ENCODE measurements at regions not wholly inside any gene's neighbourhood (a gene's known extent, or its start where the extent isn't known, plus 50 kb on each side); places are given as distances from the start of the nearest gene placed in this dataset.
"Not testable (repeated sequence)": the region's sequence is repeated elsewhere in the genome, so short reads cannot be mapped to it uniquely, and the experiment has no call there.

DNA sequence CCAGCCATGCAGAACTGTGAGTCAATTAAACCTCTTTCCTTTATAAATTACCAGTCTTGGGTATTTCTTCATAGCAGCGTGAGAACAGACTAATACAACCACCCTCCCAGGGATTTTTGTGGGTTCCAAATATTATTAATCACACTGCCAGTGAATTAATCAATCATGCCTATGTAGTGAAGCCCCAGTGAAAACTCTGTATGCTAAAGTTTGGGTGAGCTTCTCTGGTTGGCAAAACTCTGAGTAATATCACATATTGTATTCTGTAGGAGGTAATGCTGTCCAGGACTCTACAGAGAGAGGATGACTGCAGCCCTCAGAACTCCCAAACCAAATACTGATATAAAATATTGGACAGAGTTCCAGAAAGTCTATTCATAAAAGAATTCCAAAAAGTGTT lies 216.9 kb downstream of the RPAP3 start:
- no peak for DNase-seq (ENCODE audit: low read depth, low spot score)

DNA sequence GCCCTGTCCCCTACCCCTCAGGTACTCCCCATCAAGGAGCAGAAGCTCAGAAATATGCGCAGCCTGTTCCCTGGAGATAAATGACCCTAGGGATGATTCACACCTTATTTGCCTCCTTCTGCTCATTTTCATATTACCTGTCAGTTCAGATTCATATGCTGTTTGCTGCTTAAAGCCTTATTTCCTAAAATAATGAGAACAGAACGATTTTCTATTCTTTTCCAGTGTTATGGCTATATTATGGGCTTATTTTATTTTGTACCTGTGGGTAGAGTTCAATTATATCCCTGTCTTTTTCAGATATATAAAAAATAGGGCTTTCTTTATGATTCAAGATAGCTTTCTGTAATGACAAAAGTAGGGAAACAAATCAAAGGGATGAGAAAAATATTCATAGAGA lies 224.8 kb downstream of the RPAP3 start:
- no peak for DNase-seq (ENCODE audit: low read depth, low spot score)

- no peak for DNase-seq (ENCODE audit: low read depth, low spot score)
These were observed 227.4 kb downstream of the RPAP3 start for GRCh38 chr12:47478426-47478825.

DNA sequence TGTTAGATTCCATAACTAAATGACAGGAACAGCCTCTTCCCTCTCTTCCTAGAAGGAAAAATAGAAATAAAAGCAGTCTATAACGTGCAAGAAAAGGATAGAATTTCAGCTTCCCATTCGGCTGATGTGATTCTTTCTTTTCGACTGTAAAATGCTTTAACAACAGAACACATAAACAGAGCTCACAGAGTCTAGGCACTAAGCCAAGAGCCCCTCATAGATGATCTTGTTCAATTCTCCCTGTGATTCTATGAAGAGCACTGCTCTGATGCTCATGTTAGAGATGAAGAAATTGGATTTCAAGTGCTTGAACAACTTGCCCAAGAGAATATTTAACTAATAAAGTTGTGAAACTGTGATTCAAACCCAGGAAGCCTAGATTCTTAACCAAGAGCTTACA lies 232.7 kb downstream of the RPAP3 start:
- DNase-seq (ENCODE audit: low read depth, low spot score), result no peak

DNA sequence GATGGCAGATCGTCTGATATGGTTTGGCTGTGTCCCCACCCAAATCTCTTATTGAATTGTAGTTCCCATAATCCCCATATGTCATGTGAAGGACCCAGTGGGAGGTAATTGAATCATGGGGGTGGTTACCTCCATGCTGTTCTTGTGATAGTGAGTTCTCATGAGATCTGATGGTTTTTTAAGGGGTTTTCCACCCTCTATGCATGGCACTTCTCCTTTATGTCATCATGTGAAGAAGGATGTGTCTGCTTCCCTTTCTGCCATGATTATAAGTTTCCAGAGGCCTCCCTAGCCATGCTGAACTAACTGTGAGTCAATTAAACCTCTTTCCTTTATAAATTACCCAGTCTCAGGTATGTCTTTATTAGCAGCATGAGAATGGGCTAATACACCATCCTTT lies 235.5 kb downstream of the RPAP3 start:
- DNase-seq (ENCODE audit: low read depth, low spot score), result not testable (repeated sequence)

GRCh38 chr12:47463918-47464317 lies 241.9 kb downstream of the RPAP3 start:
- DNase-seq (ENCODE audit: low read depth, low spot score), result not testable (repeated sequence)

DNA sequence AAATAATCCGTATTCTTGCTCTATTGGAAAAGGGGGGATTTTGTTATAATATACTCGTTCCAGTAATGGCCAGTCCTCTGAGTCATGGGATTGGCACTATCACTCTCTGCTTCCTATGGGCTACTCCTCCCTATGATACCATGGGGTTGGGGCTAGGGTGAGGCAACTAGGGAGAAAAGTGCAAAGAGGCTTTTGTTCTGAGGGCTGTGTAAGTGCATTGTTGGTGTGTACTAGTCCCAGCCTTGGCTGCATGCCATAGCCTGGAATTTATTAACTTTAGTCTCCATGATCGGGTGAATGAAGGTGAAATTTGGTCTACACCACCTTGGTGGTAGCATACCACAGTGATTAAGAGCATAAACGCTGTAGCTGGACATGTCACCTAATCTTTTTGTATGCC lies 247.6 kb downstream of the RPAP3 start:
- DNase-seq (ENCODE audit: low read depth, low spot score), result no peak

DNA sequence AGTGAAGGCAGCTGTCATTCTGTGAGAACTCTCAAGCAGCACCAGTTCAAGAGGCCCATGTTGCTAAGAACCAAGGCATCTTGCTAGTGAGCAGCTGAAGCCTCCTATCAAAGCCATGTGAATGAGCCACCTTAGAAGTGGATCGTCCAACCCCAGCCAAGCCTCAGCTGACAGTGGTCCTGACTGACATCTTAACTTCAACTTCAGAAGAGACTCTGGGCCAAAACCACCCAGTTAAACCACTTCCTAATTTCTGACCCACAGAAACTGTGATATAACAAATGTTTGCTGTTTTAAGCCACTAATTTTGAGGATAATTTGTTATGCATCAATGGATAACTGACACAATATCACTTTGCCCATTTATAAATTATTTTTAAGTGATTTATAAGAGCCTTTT lies 256.0 kb downstream of the RPAP3 start:
- no peak for DNase-seq (ENCODE audit: low read depth, low spot score)

DNA sequence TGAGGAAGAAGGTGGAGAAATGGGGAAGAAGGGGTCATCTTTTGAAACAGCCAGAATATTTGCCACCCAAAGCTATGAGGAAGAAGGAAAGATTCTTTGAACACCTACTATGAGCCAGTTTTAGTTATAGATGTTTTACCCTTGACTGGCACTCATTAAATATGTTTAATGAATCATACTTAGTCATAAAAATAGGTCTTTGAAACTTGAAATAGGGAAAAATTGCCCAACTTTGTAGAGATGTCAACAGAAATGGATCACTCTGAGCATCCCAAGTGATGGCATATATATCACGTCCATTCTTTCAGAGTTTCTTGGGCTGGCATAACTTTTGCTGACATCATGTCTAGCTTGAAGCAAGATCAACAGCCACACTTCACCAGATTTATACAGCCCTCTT lies 263.5 kb downstream of the RPAP3 start:
- DNase-seq (ENCODE audit: low read depth, low spot score), result no peak

DNA sequence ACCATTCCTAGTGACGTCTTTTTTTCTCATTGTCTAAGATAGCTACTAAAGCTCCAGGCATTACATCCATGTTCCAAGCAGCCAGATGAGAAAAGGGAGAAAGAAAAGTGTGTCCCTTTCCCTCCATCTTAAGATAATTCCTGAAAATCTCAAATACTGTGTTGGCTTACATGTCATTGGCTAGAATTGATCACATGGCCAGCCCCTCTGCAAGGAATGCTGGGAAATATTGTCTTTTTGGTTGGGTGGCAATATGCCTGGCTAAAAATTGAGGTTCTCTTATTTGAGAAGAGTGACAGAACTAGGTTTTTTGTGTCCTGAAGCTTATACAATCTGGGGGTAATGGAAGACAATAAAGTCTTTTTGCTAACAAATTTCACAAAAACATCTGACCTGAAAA lies 264.3 kb downstream of the RPAP3 start:
- DNase-seq (ENCODE audit: low read depth, low spot score), result no peak

DNA sequence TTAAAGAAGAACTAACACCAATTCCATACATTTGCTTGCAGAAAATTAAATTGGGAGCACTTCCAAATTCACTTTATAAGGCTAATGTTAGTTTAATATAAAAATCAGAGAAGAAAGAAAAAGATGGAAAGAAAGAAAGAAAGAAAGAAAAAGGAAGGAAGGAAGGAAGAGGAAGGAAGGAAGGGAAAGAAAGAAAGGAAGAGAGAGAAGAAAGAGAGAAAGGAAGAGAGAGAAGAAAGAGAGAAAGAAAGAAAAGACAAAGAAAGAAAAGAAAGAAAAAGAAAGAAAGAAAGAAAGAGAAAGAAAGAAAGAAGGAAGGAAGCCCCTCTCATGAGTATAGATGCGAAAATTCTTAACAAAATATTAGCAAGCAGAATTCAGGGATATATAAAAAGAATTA lies 267.7 kb downstream of the RPAP3 start:
- no peak for DNase-seq (ENCODE audit: low read depth, low spot score)

DNA sequence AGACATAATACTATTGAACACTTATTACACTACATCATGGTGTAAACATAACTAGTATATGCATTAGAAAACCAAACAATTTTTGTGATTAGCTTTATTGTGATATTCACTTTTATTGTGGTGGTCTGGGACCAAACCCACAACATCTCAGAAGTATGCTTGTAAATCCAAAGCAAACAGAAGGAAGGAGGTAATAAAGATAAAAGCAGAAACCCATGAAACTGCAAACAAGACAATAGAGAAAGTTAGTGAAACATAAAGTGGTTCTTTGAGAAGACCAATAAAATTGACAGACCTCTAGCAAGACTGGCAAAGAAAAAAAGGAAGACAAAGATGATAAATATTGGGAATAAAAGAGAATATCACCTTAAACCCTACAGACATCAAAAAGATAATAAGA lies 268.3 kb downstream of the RPAP3 start:
- no peak for DNase-seq (ENCODE audit: low read depth, low spot score)

DNA sequence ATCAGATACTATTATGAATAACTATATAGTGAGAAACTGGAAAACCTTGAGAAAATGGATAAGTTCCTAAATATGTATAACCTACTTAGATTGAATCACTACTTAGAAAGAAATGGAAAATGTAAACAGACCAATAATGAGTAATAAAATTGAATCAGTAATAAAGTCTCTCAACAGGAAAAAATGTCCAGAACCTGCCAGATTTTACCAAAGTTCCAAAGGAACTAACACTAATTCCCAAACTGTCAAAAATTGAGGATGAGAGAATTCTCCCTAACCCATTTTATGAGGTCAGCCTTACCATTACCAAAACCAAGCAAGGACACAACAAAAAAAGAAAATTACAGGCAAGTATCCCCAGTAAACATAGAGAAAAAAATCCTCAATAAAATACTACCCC lies 272.0 kb downstream of the RPAP3 start:
- DNase-seq (ENCODE audit: low read depth, low spot score), result no peak

- DNase-seq (ENCODE audit: low read depth, low spot score), result peak; percentile 15
These were observed 279.0 kb downstream of the RPAP3 start for GRCh38 chr12:47426678-47427309.

DNA sequence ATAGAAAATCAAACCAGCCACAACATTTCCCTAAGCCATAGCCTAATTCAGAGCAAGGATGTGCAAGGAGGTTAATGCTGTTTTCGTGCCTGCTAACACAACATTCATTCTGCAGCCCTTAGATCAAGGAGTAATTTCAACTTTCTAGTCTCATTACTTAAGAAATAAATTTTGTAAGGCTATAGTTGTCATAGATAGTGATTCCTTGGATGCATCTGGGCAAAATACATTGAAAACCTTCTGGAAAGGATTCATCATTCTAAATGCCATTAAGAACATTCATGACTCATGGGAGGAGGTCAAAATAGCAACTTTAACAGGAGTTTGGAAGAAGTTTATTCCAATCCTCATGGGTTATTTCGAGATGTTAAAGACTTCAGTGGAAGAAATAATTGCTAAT lies 283.2 kb downstream of the RPAP3 start:
- no peak for DNase-seq (ENCODE audit: low read depth, low spot score)

DNA sequence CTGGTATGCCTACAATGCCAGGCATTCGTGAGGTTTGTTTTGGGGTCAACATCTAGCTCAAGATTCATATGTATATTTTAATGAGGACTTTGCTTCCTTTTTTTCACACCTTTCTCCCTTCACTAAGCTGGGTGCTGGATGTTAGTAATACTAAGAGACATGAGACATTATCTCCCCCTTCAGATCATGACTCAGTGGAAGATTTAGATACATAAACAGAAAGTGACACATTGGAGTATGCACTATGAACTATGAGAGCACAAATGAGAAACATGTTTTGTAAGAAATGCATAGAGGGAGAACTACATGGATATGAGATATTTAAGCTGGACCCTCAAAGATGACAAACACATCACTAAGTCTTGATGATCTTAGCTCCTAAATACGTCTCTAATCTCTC lies 286.3 kb downstream of the RPAP3 start:
- DNase-seq (ENCODE audit: low read depth, low spot score), result no peak

GRCh38 chr12:47417955-47418354 lies 287.9 kb downstream of the RPAP3 start:
- no peak for DNase-seq (ENCODE audit: low read depth, low spot score)

DNA sequence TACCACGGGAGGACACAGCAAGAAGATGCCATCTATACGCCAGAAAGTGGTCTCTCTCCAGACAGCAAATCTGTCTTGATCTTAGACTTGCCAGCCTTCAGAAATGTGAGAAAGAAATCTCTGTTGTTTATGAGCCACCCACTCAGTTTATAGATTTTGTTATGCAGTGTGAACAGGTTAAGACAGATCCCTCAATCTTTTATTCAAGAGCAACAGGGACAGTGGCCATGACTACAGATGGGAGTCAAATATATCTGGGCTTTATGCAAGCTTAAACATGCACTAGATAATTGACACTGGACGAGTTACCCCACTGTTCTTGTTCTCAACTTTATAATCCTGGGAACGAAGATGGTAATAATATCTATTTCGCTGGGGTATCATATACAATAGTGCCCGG lies 288.7 kb downstream of the RPAP3 start:
- DNase-seq (ENCODE audit: low read depth, low spot score), result no peak

DNA sequence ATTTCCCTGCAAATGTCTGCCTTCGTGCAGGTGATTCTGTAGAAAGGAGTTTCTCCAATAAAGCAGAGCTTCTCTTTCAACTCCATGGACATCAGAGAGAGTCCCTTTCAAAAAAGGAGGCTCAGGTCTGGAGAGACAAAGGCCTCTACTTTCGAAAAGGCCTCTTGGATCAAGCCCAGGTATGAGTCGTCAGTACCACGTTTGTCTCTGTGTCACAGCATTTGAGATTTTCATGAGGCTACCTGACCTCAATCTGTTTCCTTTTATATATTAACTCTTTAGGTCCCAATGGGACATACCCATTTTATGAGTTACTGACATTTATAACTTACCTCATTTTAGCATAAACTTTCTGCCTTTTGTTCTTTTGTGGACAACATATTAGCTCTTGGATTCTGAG lies 290.8 kb downstream of the RPAP3 start:
- no peak for DNase-seq (ENCODE audit: low read depth, low spot score)

- no peak for DNase-seq (ENCODE audit: low read depth, low spot score)
These were observed 291.3 kb downstream of the RPAP3 start for GRCh38 chr12:47414511-47414910.

DNA sequence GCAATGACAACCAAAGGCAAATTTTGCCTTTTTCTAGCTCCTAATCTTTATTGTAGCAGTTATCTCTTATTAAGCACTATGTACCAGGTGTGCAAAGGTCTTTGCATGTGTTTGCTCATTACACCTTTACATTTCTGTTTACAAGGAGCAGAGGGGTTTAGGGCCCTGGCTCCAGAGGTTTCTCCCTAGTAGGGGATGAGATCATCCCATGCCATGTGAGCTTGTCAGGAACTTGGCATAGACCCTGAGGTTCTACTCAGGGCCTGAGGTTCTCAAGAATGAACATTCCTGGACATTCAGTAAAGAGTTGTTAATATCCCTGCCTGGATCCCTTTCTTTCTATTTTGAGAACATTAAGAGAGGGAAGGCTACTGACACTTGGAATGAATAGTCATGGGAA lies 292.0 kb downstream of the RPAP3 start:
- no peak for DNase-seq (ENCODE audit: low read depth, low spot score)

GRCh38 chr12:47412601-47413236 lies 293.1 kb downstream of the RPAP3 start:
- DNase-seq (ENCODE audit: low read depth, low spot score), result no peak

GRCh38 chr12:47411966-47412365 lies 293.9 kb downstream of the RPAP3 start:
- DNase-seq (ENCODE audit: low read depth, low spot score), result no peak

- DNase-seq (ENCODE audit: low read depth, low spot score), result no peak
These were observed 295.0 kb downstream of the RPAP3 start for GRCh38 chr12:47410862-47411261.
